Spleen (tissue), 7 donors: ENCODE measurements at regions not wholly inside any gene's neighbourhood (a gene's known extent, or its start where the extent isn't known, plus 50 kb on each side); places are given as distances from the start of the nearest gene placed in this dataset.

Experiments
- CTCF ChIP-seq, 11 experiments: fragments of 200-600 bp in 7 of 11; fragments of 450-650 bp in 4 of 11; sonication (generic) in 4 of 11; IDR thresholded peaks in 8 of 11; conservative IDR thresholded peaks in 3 of 11; 1 replicate in 7 of 11; 2 replicates in 4 of 11; pipeline versions ENCODE4 v1.4.0 to v1.8.0; 2016 to 2021; ENCODE audit warnings: antibody characterized with exemption in 11 of 11, inconsistent platforms in 4 of 11, mild to moderate bottlenecking in 1 of 11
- POLR2AphosphoS5 ChIP-seq, 3 donors: sonication (generic); formaldehyde crosslinking; IDR thresholded peaks; one replicate each; pipeline ENCODE4 v1.5.1; 2017; ENCODE audit warnings: antibody characterized with exemption in 3 of 3
- donor health status: DM: no; HTN: no; CAD: no; lungs with moderate emphysema.
- donor health status: DM: no; HTN: no; CAD: no.
- donor health status: DM: no; HTN: no; CAD: no.

DNA sequence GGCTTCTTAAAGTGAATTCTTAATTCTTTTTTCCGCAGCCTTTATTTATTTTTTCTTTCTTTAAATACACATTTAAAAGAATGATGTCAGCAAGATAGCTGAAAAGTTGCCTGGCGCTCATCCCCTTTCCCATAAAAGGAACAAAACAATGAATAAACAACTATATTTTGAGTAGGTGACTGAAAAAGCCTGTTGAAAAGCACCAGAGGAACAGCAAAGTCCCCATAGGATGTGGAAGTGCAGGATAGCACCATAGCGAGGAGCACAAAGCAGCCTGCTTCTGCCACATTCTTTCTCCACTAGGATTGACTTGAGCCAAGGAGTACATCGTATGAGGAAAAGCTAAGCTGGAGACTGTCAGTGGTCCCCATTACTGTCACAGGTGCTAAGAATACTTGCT is 754.9 kb downstream of the SQOR start:
- TF ChIP-seq CTCF (IDR thresholded peaks at IDR 0.05 in 8 of 11, conservative IDR thresholded peaks at IDR 0.05 in 3 of 11) (no peak), POLR2AphosphoS5 (IDR thresholded peaks at IDR 0.05) (no peak)
